8988T (cell line): ENCODE measurements at regions not wholly inside any gene's neighbourhood (a gene's known extent, or its start where the extent isn't known, plus 50 kb on each side); places are given as distances from the start of the nearest gene placed in this dataset.
"Not testable (repeated sequence)": the region's sequence is repeated elsewhere in the genome, so short reads cannot be mapped to it uniquely, and the experiment has no call there.

Source experiments
- DNase-seq: peaks from one replicate; pipeline ENCODE4 v3.0.0; 2011

GRCh38 chr7:35853194-35853593 is 52.3 kb downstream of the SEPTIN7 start:
- not testable (repeated sequence) for DNase-seq

- no peak for DNase-seq
Observed at GRCh38 chr7:35854311-35854710, 53.5 kb downstream of the SEPTIN7 start.

GRCh38 chr7:35856175-35856574 is 55.3 kb downstream of the SEPTIN7 start:
- no peak for DNase-seq

GRCh38 chr7:35860664-35861063 is 59.8 kb downstream of the SEPTIN7 start:
- no peak for DNase-seq

- no peak for DNase-seq
Observed at GRCh38 chr7:35865287-35865686, 64.4 kb downstream of the SEPTIN7 start.

- no peak for DNase-seq
Observed at GRCh38 chr7:35866186-35866585, 65.3 kb downstream of the SEPTIN7 start.

GRCh38 chr7:35869117-35869516 is 68.3 kb downstream of the SEPTIN7 start:
- not testable (repeated sequence) for DNase-seq

- DNase-seq: no peak
Observed at GRCh38 chr7:35869810-35870209, 69.0 kb downstream of the SEPTIN7 start.

- DNase-seq: no peak
Observed at GRCh38 chr7:35871856-35872255, 71.0 kb downstream of the SEPTIN7 start.

GRCh38 chr7:35874886-35875285 is 74.0 kb downstream of the SEPTIN7 start:
- no peak for DNase-seq

- no peak for DNase-seq
Observed at GRCh38 chr7:35875292-35875691, 74.4 kb downstream of the SEPTIN7 start.

GRCh38 chr7:35878351-35878750 is 77.5 kb downstream of the SEPTIN7 start:
- no peak for DNase-seq

- not testable (repeated sequence) for DNase-seq
Observed at GRCh38 chr7:35887430-35887829, 86.6 kb downstream of the SEPTIN7 start.

- DNase-seq: no peak
Observed at GRCh38 chr7:35889001-35889400, 88.1 kb downstream of the SEPTIN7 start.

GRCh38 chr7:35889870-35890269 is 89.0 kb downstream of the SEPTIN7 start:
- no peak for DNase-seq

GRCh38 chr7:35891004-35891830 is 90.4 kb downstream of the SEPTIN7 start:
- DNase-seq: no peak

- no peak for DNase-seq
Observed at GRCh38 chr7:35893649-35894048, 92.8 kb downstream of the SEPTIN7 start.

- no peak for DNase-seq
Observed at GRCh38 chr7:35894721-35895120, 93.9 kb downstream of the SEPTIN7 start.

GRCh38 chr7:35900651-35901050 is 99.8 kb downstream of the SEPTIN7 start:
- no peak for DNase-seq

GRCh38 chr7:35905555-35905954 is 104.7 kb downstream of the SEPTIN7 start:
- DNase-seq: no peak

GRCh38 chr7:35906191-35906908 is 105.5 kb downstream of the SEPTIN7 start:
- DNase-seq: no peak

- no peak for DNase-seq
Observed at GRCh38 chr7:35908331-35909216, 107.7 kb downstream of the SEPTIN7 start.

- DNase-seq: no peak
Observed at GRCh38 chr7:35909870-35910357, 109.1 kb downstream of the SEPTIN7 start.
